IPS DF 6.9 (cell line): ENCODE measurements at regions not wholly inside any gene's neighbourhood (a gene's known extent, or its start where the extent isn't known, plus 50 kb on each side); places are given as distances from the start of the nearest gene placed in this dataset.

Experiments used
- DNase-seq: peaks from one replicate; pipeline ENCODE4 v3.0.0-alpha.2; 2013; ENCODE audit warnings: low read depth, low spot score
- H3K27ac ChIP-seq: one replicate; pipeline ENCODE4 v1.5.1; 2013; ENCODE audit warnings: low read length, control low read depth
- H3K27me3 ChIP-seq: 2 replicates; pipeline ENCODE4 v1.6.1; 2013; ENCODE audit warnings: mild to moderate bottlenecking, low read length; ENCODE audit not compliant: control insufficient read depth, insufficient read depth
- H3K36me3 ChIP-seq: 2 replicates; pipeline ENCODE4 v1.6.1; 2013; ENCODE audit warnings: low read length; ENCODE audit not compliant: control insufficient read depth, insufficient read depth
- H3K4me1 ChIP-seq: 2 replicates; pipeline ENCODE4 v1.6.1; 2013; ENCODE audit warnings: low read length; ENCODE audit not compliant: control insufficient read depth, insufficient read depth
- H3K4me3 ChIP-seq: 2 replicates; pipeline ENCODE4 v1.5.1; 2013; ENCODE audit warnings: mild to moderate bottlenecking, low read length
- H3K9me3 ChIP-seq: 2 replicates; pipeline ENCODE4 v1.6.1; 2013; ENCODE audit warnings: low read length, inconsistent platforms; ENCODE audit not compliant: control insufficient read depth, insufficient read depth
- WGBS: extraction: QIAGEN DNeasy Blood & Tissue Kit; methylation state at CpG from one replicate; pipeline ENCODE4 v1.1.7; 2013; ENCODE audit warnings: mixed read lengths, missing lambda C conversion rate; ENCODE audit not compliant: insufficient read length, insufficient coverage; 5-methylcytosine and 5-hydroxymethylcytosine counted together

GRCh38 chr7:46256870-46257661 lies 336.0 kb upstream of the IGFBP3 start:
- Histone ChIP-seq H3K9me3 (no peaks in the 10 kb centered on the region), H3K27ac (no peak overlapping the region), H3K36me3 (no peaks in the 10 kb centered on the region), H3K27me3 (no peaks in the 10 kb centered on the region), H3K4me3 (no peak overlapping the region), H3K4me1 (no peaks in the 10 kb centered on the region)
- no peak for DNase-seq
- no CpG with 5 or more reads among the region's 8 CpGs for WGBS

DNA sequence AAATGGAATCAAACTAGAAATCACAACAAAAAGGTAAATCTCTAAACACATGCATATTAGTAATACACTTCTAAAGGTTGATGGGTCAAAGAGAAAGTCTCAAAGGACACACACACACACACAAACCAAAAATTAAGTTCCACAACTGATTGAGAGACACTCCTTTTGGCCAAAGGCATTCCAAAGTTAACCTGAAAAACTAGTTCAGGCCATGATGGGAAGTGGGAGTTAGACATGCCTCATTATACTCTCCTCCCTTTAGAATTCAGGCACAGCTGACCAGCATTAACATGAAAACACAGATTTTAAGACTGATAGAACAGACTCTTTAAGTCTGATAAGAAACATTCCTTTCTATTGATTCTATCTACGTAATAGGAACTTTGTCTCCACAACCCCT lies 332.4 kb upstream of the IGFBP3 start:
- Histone ChIP-seq H3K4me3 (no peak overlapping the region), H3K36me3 (no peaks in the 10 kb centered on the region), H3K27me3 (no peaks in the 10 kb centered on the region), H3K9me3 (no peaks in the 10 kb centered on the region), H3K27ac (no peak overlapping the region), H3K4me1 (no peaks in the 10 kb centered on the region)
- no CpG with 5 or more reads among the region's 1 CpG for WGBS
- DNase-seq = no peak

DNA sequence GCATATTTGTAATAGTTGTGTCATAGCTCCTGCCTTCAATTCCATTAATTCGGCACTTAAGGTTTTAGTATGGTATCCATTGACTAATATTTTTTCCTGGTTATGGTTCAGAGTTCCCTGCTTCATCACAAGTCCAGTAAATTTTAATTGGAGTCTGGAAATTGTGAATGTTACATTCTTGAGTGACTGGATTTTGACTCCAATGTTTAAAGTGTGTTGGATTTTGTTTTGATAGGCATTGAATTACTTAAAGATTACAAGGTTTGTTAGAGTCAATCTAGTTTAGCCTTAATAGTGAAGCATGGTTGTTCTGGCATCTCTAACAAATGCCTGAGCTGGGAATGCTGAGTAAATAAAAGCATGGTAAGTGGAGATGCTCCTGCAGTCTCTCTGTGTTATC lies 326.6 kb upstream of the IGFBP3 start:
- no peak for DNase-seq
- Histone ChIP-seq H3K27ac (no peak overlapping the region), H3K4me3 (no peak overlapping the region), H3K4me1 (no peaks in the 10 kb centered on the region), H3K36me3 (no peaks in the 10 kb centered on the region), H3K27me3 (no peaks in the 10 kb centered on the region), H3K9me3 (no peaks in the 10 kb centered on the region)
- no CpG with 5 or more reads among the region's 1 CpG for WGBS

DNA sequence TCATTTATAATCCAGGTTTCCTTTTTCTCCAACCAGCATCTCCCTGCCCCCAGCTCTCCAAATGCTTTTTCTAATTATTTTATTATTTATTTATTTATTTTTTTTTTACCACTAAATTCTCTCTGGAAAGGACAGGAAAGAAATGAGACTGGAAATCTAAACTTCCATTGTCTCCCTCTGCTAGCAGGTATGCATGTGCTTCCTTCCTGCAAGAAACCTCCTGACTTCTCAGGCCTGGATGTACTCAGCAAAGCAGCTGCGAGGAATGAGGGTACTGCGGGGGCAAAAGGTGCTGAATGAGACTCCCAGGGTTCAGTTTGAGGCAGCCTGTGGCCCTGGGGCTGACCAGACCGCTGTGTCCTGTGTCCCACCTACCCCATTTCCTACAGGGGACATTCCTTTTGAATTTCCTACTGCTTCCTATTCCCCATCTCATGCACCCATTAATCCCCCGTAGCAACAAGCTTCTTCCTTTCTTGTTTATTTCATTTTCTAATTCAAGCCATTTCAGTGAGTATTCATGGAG lies 324.6 kb upstream of the IGFBP3 start:
- no CpG with 5 or more reads among the region's 4 CpGs for WGBS
- H3K4me1 ChIP-seq = no peaks in the 10 kb centered on the region
- H3K36me3 ChIP-seq = no peaks in the 10 kb centered on the region
- no peaks in the 10 kb centered on the region for H3K27me3 ChIP-seq
- no peak overlapping the region for H3K4me3 ChIP-seq
- no peak for DNase-seq
- H3K9me3 ChIP-seq = no peaks in the 10 kb centered on the region
- no peak overlapping the region for H3K27ac ChIP-seq

DNA sequence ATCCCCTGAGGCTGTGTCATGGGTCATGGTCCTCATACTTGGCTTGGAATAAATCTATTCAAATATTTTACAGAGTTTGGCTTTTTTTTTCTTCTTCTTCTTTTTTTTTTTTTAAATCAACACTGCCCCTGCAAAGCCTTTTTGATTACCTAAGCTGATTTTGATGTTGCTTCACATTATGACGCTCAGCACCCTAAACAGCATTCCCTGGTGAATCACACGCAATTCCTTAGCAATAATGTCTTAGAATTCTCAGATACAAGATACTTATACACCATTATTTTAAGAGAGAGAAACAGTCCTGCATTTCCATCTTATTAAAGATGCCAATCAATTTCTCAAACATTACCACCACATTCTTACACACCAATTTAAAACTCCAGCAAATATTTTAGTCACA lies 323.7 kb upstream of the IGFBP3 start:
- Histone ChIP-seq H3K27ac (no peak overlapping the region), H3K36me3 (no peaks in the 10 kb centered on the region), H3K27me3 (no peaks in the 10 kb centered on the region), H3K9me3 (no peaks in the 10 kb centered on the region), H3K4me3 (no peak overlapping the region), H3K4me1 (no peaks in the 10 kb centered on the region)
- no peak for DNase-seq
- WGBS = no CpG with 5 or more reads among the region's 2 CpGs

DNA sequence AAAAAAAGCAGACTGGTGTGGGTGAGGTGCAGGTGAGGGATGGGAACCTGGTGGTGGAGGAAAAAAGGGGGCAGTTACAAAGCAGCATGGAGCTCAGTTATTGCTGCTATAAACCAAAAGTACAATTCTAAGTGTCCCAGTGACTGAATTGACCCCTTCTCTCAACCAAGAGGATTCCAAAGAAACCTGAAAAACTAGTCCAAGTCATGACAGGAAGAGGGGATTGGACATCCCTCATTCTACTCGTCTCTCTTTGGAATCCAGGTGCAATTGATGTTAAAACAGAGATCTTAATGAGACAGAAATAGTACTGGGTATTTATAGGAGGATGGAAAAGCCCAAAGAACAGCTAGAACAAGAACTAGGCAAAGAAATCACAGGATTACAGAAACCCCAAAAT lies 322.3 kb upstream of the IGFBP3 start:
- Histone ChIP-seq H3K9me3 (no peaks in the 10 kb centered on the region), H3K4me1 (no peaks in the 10 kb centered on the region), H3K27me3 (no peaks in the 10 kb centered on the region), H3K36me3 (no peaks in the 10 kb centered on the region), H3K4me3 (no peak overlapping the region), H3K27ac (no peak overlapping the region)
- DNase-seq = no peak
- WGBS = no CpG with 5 or more reads among the region's 1 CpG

- Histone ChIP-seq H3K27ac (no peak overlapping the region), H3K36me3 (no peaks in the 10 kb centered on the region), H3K27me3 (no peaks in the 10 kb centered on the region), H3K4me1 (no peaks in the 10 kb centered on the region), H3K9me3 (no peaks in the 10 kb centered on the region), H3K4me3 (no peak overlapping the region)
- 100% methylated on average over 2 of the region's 5 CpGs for WGBS
- DNase-seq = no peak
Measured at GRCh38 chr7:46239846-46240245, 318.8 kb upstream of the IGFBP3 start.

DNA sequence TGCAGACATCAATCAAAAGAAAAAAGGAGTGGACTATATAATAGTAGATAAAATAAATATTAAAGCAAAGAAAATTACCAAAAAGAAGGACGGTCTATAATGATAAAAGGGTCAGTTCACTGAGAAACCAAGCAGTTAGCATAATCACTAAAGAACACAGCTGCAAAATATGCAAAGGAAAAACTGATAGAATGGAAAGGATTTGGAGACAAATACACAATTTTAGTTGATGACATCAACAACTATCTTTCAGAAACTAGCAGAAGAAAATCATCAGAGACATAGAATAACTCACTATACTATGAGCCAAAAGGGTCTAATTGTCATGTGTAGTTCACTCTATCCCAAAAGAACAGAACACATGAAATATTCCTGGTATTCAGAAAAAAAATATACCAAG lies 316.4 kb upstream of the IGFBP3 start:
- Histone ChIP-seq H3K36me3 (no peaks in the 10 kb centered on the region), H3K27ac (no peak overlapping the region), H3K27me3 (no peaks in the 10 kb centered on the region), H3K9me3 (no peaks in the 10 kb centered on the region), H3K4me3 (no peak overlapping the region), H3K4me1 (no peaks in the 10 kb centered on the region)
- WGBS = no CpG with 5 or more reads among the region's 1 CpG
- no peak for DNase-seq

GRCh38 chr7:46233585-46234329 lies 312.7 kb upstream of the IGFBP3 start:
- H3K9me3 ChIP-seq = no peaks in the 10 kb centered on the region
- no peaks in the 10 kb centered on the region for H3K4me1 ChIP-seq
- no peak overlapping the region for H3K27ac ChIP-seq
- H3K36me3 ChIP-seq = no peaks in the 10 kb centered on the region
- WGBS = no CpG with 5 or more reads among the region's 1 CpG
- no peak overlapping the region for H3K4me3 ChIP-seq
- no peaks in the 10 kb centered on the region for H3K27me3 ChIP-seq
- no peak for DNase-seq

- H3K4me3 ChIP-seq = no peak overlapping the region
- no peaks in the 10 kb centered on the region; the same call in 1 of the 2 replicates for H3K4me1 ChIP-seq
- H3K9me3 ChIP-seq = no peaks in the 10 kb centered on the region
- H3K27me3 ChIP-seq = no peaks in the 10 kb centered on the region
- no peak overlapping the region for H3K27ac ChIP-seq
- no peak for DNase-seq
- no peaks in the 10 kb centered on the region for H3K36me3 ChIP-seq
Measured at GRCh38 chr7:46230990-46231305, 309.9 kb upstream of the IGFBP3 start.
